ENCODE measurements at regions not wholly inside any gene's neighbourhood (a gene's known extent, or its start where the extent isn't known, plus 50 kb on each side); places are given as distances from the start of the nearest gene placed in this dataset.

DNA sequence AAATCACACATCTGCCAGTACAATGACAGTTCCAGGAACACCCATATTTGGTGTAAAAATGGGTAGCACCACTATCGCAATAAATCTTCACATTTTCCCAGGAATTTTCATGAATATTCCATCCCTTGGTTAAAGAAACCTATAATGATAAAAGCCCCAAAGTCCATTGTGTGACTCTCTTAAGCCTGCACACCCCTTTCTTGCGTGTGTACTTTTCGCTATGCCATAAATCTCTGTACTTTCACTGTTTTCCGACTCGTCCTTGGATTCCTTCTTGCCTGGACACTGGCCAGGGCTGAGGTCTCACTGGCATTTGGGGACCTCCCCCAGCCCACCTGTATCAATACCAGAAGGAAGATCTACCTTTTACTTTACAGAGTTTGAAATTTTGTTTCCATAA lies 172.3 kb downstream of the RNF152 start:
- TF ChIP-seq, protein P1, sequence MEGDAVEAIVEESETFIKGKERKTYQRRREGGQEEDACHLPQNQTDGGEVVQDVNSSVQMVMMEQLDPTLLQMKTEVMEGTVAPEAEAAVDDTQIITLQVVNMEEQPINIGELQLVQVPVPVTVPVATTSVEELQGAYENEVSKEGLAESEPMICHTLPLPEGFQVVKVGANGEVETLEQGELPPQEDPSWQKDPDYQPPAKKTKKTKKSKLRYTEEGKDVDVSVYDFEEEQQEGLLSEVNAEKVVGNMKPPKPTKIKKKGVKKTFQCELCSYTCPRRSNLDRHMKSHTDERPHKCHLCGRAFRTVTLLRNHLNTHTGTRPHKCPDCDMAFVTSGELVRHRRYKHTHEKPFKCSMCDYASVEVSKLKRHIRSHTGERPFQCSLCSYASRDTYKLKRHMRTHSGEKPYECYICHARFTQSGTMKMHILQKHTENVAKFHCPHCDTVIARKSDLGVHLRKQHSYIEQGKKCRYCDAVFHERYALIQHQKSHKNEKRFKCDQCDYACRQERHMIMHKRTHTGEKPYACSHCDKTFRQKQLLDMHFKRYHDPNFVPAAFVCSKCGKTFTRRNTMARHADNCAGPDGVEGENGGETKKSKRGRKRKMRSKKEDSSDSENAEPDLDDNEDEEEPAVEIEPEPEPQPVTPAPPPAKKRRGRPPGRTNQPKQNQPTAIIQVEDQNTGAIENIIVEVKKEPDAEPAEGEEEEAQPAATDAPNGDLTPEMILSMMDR (IDR thresholded peaks at IDR 0.05; ENCODE audit: insufficient read depth, low read length, missing control alignments) = no peak
- POLR2A ChIA-PET = no interaction called here
- DNase-seq (ENCODE audit: low read depth, low spot score) = no peak
- H3K4me3 ChIP-seq (ENCODE audit: low read depth, low read length) = no peak overlapping the region
- CTCF ChIA-PET = no interaction called here

- POLR2A ChIA-PET = no interaction called here
- no peak overlapping the region for H3K4me3 ChIP-seq (ENCODE audit: low read depth, low read length)
- no peak for DNase-seq (ENCODE audit: low read depth, low spot score)
- CTCF ChIA-PET = no interaction called here
- TF ChIP-seq, protein P1 (IDR thresholded peaks at IDR 0.05; ENCODE audit: insufficient read depth, low read length, missing control alignments) = no peak
Measured at GRCh38 chr18:61719671-61720070, 173.1 kb downstream of the RNF152 start.

- DNase-seq (ENCODE audit: low read depth, low spot score) = no peak
- ChIA-PET POLR2A (no interaction called here), CTCF (no interaction called here)
- TF ChIP-seq, protein P1 (IDR thresholded peaks at IDR 0.05; ENCODE audit: insufficient read depth, low read length, missing control alignments) = no peak
- H3K4me3 ChIP-seq (ENCODE audit: low read depth, low read length) = no peak overlapping the region
Measured at GRCh38 chr18:61718944-61719343, 173.9 kb downstream of the RNF152 start.

- TF ChIP-seq, protein P1 (IDR thresholded peaks at IDR 0.05; ENCODE audit: insufficient read depth, low read length, missing control alignments) = no peak
- POLR2A ChIA-PET = no interaction called here
- DNase-seq (ENCODE audit: low read depth, low spot score) = no peak
- CTCF ChIA-PET = interaction anchor here (1.0 kb wide), 1 partner anchor 12 kb away, joined by 3 read pairs; no protein-coding TSS in a partner anchor
- no peak overlapping the region for H3K4me3 ChIP-seq (ENCODE audit: low read depth, low read length)
Measured at GRCh38 chr18:61714421-61714820, 178.4 kb downstream of the RNF152 start.

DNA sequence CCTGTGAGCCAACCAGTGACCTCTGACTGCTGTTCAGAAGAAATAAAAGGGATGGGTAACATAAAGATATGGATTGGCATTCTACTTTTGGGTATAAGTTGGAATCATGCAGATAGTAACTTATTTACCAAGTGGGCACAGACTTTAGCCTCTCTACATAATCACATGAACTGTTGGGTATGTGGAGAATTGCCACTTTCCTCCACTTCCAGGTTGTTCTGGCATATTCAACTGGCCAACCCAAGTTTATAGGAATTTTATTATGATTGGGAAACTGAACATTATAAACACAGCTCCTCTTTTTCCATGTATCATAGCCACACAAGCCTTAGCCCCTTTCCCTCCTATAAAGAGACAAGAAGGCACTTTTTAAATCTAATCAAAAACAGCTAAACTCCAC lies 179.3 kb downstream of the RNF152 start:
- no peak for DNase-seq (ENCODE audit: low read depth, low spot score)
- CTCF ChIA-PET = interaction anchor here (1.0 kb wide), 1 partner anchor 11 kb away, joined by 3 read pairs; no protein-coding TSS in a partner anchor
- no peak overlapping the region for H3K4me3 ChIP-seq (ENCODE audit: low read depth, low read length)
- POLR2A ChIA-PET = interaction anchor here (1.6 kb wide), 1 partner anchor 11 kb away, joined by 6 read pairs; no protein-coding TSS in a partner anchor
- TF ChIP-seq, protein P1 (IDR thresholded peaks at IDR 0.05; ENCODE audit: insufficient read depth, low read length, missing control alignments) = no peak

GRCh38 chr18:61710082-61710620 lies 182.7 kb downstream of the RNF152 start:
- ChIA-PET CTCF (no interaction called here), POLR2A (no interaction called here)
- no peak overlapping the region for H3K4me3 ChIP-seq (ENCODE audit: low read depth, low read length)
- TF ChIP-seq, protein P1 (IDR thresholded peaks at IDR 0.05; ENCODE audit: insufficient read depth, low read length, missing control alignments) = no peak
- no peak for DNase-seq (ENCODE audit: low read depth, low spot score)

All from AG04449 (cell line).